Activated CD8-positive, alpha-beta memory T cell treated with anti-CD3 and anti-CD28 coated beads, Interleukin-2, amount 50 U/mL, for 1 hour (primary cell): ENCODE measurements at regions not wholly inside any gene's neighbourhood (a gene's known extent, or its start where the extent isn't known, plus 50 kb on each side); places are given as distances from the start of the nearest gene placed in this dataset.

ENCODE experiments used
- DNase-seq: peaks from one replicate; pipeline ENCODE4 v3.0.0-alpha.2; 2020; ENCODE audit errors: extremely low read depth

DNA sequence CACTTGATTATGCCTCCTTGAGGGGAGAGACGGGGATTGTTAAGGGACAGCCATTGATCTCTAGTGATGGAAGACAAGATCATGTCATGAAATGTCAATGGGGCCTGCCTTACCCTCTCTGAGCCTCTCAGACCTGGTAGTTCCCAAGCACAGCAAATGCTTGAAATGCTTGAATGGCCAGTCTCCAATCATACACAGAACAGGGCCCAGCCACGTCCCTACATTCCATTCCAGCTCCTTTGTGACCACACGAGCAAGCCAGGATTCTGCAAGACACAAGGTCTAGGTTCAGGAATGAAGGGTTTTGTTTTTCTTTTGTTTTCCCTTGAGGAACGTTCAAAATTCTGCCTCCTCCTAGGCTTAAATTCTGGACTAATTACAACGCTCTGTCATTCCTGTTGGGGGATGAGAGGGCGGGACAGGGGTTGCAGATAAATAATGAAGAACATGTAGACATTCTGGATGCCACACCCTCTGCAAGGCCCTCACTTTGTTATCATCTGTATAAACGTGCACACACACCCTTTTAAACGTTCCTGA, 98.1 kb upstream of the YPEL5 start:
- no peak for DNase-seq

DNA sequence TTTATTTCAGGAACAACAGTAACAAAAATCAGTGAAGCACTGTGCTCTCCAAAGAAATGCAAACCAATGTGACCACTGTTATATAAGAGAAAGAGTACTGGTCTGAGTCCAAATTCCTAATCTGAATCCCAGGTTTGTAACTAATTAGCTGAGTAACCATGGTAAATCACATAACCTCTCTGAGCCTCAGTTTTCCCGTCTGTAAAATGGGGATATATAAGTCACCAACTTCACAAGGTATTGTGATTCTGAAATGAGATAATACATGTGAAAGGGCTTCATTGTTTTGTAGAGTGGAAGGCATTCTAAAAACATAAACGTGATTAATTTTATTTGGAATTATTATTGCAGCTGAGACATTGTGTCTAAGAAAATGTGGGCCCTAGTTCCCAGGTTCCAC, 91.3 kb upstream of the YPEL5 start:
- DNase-seq, result no peak

DNA sequence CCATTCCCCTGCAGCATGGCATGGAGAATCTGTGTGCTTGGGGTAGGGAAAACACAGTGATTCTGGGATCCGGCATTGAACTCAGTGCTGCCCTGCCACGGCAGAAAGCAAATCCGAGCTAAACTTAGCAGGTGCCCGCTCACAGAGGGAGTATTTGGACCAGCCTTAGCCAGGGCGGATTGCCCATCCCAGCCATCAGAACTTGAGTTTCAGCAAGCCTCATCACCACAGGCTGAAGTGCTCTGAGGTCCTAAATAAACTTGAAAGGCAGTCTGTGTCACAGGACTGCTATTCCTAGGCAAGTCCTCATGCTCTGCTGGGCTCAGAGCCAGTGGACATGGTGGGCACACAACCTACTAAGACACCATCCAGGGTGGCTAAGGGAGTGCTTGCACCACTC, 86.2 kb upstream of the YPEL5 start:
- no peak for DNase-seq

DNA sequence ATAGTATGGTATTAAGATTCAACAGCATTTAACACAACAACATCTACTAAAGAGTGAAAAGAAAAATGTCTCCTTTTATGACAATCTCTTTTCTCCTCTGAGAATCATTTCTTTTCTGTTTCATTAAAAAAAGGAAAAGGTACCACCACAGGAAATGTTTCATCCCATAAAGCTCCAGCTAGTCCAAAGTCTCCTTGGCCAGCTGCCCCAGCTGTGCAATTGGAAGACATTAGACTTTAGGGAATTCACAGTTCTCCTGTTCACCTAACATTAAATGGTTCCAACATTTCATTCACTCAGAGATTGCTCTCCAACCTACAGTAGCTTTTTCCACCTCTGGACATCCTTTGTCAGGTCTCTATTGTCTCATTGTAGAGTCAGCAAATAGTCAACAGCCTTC, 78.7 kb upstream of the YPEL5 start:
- no peak for DNase-seq

DNA sequence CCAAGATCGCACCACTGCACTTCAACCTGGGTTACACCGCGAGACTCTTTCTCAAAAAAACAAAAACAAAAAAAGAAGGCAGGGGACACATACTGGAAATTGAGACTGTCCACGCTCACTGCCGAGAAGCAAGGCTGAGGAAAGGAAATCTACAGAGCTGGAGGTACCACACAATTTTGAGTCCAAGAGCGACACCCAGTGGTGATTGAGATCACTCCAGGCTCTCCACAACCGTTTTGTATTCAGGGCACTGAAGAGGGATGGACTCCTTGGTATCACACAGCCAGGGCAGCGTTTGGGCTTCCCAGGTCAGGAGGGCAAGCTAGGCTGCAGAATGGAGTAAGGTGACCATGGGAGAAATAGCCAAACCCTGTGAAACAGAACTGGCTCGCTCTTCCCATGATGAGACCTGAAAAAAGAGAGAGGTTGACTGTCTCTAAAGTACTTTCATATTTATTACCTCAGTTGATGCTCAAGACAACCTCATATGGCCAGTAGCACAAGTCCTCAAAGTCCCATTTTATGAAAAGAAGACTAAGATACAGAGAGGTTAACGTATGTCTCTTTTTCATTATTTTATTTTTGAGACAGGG, 74.5 kb upstream of the YPEL5 start:
- peak; percentile 21 for DNase-seq

DNA sequence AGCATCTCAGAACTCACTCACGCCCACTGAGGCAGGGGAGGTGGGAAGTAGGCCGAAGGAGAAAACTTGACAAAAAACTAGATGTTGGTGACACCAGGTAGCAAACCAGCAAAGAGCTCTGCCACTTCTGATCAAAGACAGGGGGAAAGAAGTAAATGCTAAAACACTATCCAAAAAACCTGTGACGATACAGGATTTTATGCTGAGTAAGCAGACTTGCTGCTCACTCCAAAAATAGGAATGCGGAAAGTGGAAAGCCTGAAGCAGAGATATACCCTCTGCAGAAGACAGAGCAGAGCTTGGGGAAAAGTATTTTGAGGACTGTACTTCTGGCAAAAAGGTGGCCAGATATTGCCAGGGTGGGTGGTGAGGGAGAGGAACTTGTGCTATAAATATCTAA, 73.3 kb upstream of the YPEL5 start:
- DNase-seq, result no peak

DNA sequence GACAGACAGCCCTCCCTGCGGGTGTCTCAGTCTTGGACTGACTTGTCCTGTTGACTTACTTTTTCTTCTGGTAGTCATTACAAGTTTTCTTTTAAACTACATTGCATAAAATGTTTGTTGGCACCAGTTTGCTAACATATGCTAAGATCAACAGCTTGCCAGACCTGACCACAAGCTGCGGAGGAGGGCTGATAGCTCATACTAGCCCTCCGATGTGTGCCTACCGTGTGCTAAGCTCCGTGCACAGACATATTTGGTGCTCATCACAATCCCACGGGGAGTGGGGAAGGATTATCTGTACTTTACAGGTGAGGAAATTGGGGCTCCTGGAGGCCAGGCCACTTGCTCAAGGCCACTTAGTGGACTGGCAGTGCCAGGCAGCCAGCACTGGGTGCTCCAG, 72.8 kb upstream of the YPEL5 start:
- no peak for DNase-seq

DNA sequence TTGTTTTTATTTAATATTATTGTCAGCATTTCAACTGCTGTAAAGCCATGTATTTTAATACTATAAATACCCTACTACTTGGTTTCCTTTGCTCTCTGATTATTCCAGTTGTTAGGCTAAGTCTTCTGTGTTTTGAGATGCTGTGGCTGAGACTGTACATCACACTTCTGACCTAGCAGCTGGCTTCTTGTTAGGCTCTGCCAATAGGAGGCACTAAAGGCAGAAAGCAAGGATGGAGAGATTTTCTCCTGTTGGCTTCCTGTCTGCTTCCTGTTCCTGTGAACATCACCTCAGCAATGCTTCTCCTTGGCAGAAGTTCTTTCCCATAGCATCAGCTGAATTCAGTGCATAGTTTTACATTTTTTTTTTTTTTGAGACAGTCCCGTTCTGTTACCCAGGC, 68.3 kb upstream of the YPEL5 start:
- no peak for DNase-seq

DNA sequence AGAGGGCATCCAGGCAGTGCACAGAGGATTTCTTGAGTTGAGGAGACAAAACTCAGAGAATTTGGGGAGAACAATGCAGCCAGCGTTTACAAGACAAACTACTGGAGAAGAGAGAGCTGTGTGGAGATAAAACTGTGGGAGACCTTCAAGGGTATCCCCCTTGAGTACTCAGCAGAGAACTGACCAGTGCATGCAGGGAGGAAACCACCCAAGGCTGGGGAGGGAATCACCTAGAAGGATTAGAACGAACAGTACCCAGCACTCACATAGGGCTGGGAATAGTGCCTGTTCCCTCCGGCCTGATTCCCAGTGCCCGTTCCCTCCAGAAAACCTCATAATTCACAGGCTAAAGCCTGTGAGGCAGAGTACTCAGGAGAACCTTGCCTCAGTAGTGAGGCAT, 61.9 kb upstream of the YPEL5 start:
- no peak for DNase-seq

DNA sequence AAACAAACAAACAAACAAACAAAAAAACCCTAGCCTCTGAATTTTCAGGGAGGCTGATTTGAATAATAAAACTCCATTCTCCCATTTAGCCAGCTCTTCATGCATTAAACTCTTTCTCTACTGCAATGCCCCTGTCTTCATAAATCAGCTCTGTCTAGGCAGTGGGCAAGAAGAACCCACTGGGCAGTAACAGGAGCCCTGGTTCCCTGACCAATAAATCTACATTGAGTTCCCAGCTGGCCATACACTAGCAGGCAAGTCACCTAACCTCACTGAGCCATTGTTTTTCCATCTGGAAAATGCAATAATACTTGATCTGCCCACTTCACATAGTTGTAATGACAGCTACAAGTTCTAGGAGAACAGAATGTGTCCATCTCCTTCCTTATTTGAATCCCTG, 57.6 kb upstream of the YPEL5 start:
- no peak for DNase-seq

DNA sequence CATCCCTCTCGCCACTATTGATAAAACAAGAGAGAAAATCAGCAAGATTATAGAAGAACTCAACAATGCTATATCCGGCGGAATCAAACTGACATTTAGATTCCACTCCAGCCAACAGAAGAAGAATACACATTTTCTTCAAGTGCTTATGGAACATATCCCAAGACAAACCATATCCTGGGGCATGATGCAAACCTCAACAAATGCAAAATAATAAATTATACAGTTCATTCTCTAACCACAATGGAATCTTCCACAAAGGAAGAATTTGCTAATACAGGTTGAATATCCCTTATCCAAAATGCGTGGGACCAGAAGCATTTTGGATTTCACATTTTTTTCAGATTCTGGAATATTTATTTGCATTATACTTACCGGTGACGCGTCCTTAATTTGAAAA, 51.4 kb upstream of the YPEL5 start:
- DNase-seq, result no peak

DNA sequence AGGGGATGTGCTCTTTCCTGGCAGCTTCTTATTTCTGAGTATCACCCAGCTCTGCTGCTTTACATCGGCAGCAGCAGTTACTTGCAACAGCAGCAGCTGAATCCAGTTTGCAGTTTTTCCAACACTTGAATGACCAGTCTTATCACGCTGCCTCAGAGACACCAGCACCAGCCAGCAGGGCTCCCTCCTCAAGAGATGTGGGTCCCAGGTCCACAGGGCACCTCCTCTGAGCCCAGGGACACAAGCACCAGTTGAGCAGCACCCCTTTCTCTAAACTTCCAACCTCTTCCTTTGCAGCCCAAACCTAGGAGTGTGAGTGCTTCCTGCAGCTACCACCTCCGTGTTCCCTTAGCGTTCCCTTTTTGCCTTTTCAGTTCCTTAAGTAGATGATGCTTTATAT, 50.4 kb upstream of the YPEL5 start:
- no peak for DNase-seq
